ENCODE measurements at regions not wholly inside any gene's neighbourhood (a gene's known extent, or its start where the extent isn't known, plus 50 kb on each side); places are given as distances from the start of the nearest gene placed in this dataset.

DNA sequence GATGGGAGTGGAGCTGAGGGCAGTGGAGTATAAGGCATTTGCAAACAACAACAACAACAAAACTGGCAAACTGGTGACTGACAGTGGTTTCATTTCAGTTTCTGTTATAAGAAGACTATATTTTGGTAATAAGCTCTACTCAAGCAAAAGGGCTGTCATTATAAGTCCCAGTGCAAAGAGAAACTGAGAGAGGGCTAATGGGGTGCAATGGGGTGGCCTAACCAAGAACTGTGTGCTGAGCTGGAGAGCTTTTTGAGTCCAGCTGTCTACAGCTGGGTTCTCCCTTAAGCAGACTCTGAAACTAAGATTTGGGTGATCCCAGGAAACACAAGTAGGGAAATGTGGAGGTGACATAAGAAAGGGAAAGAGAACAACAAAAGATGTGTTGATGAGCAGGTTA lies 439.3 kb downstream of the ADRA2A start:
- no peak for DNase-seq

DNA sequence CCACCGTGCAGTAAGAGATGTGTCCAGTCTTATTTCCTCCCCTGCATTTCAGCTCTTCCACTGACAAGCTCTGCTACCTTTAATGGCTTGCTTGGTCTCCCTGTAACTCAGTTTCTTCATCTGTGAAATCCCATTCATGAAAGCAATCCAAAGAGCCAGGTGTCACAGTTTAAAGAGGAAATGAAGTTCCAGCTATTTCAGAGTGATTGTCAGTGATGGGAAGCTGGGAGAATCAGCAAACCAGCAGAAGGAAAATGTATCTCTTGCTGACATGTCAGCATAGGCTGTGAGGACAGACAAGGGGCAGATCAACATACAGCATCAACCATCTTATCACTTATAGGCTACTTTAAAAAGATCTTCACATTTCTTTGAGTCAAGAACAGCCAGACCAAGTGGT lies 445.3 kb downstream of the ADRA2A start:
- no peak for DNase-seq

DNA sequence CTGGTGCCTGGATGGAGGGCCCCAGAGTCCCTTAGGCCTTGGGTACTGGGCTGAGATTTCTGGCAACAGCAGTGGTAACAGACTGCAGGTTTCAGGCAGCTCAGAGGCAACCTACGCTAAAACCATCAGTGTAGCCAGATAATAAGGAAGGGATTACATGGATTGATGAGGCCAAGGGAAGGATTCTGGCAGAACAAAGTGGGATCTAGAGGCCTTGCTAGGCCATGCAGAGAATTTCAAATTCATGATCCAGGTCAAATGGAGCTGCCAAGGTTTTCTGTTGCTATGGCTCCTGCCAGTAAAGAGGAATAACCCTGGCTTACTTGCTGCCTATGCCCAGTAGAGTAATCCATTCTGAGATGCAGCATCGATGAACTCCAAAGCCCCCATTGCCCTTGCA lies 445.7 kb downstream of the ADRA2A start:
- DNase-seq: no peak

DNA sequence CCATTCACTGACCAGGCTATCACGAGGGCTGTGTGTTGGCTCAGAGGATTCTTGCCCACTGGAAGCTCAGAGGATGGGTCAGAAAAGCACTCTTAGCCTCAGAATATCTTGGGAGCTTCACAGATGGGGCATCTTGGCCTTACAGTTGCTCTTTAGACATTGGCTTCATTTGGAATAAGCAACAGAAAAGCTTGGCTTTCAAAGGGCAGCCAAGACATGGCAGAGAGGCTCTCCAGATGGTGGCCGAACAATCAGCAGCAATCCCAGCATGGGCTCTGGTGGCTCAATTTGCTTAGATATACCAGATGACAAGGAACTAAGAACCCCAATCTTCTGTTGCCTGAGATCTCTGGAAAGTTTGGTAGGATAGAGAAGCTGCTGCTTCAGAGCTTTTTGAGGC lies 446.2 kb downstream of the ADRA2A start:
- no peak for DNase-seq

DNA sequence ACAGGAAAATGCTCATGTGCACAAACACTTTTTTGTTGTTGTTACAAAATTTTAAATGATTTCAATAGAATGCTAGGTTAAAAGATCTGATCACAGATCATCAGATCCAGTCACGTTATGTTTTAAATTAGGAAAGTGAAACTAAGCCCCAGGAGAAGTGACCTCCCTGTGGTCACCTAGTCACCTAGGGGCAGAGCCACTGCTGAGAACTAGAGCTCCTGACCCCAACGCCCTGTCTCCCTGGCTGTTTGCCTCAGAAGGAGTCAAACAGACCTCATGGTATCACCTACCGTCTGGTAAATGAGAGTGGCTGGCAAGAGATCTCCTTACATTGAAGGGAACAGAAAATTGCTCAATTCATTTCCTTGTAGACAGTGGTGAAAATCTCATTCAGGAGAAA lies 447.3 kb downstream of the ADRA2A start:
- DNase-seq: no peak

DNA sequence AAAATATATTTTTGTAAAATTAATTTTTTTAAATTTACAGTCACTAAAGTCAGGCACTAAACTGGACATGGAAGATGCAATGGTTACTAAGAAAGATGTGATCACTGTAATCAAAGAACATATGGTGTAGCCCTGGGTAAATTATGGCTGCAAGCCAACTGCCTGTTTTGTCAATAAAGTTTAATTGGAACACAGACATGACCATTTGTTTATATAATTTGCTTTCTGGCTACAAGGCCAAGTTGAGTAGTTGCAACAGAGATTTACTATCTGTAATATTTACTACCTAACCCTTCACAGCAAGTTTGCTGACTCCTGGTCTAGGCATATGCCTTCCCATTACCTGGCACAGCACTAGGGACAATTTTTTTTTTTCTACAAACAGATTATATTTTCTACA lies 448.9 kb downstream of the ADRA2A start:
- no peak for DNase-seq

DNA sequence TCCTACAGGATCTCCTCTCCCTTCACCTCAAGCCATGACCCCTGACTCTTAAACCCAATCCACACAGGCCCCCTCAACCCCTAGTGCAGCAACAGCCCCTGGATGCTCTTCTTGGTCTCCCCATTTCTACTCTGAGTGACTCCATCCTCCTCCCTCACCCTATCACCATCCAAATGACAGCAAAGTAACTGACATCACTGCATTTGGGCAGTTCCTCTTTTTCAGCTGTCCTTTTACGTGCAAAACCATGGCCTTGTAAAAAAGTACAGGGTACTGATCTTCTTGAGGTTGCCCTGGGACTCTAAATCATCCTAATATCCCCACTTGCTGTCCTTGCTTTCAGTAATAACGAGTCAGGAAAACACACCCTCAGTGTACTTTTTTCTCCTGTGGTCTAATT lies 454.9 kb downstream of the ADRA2A start:
- no peak for DNase-seq

DNA sequence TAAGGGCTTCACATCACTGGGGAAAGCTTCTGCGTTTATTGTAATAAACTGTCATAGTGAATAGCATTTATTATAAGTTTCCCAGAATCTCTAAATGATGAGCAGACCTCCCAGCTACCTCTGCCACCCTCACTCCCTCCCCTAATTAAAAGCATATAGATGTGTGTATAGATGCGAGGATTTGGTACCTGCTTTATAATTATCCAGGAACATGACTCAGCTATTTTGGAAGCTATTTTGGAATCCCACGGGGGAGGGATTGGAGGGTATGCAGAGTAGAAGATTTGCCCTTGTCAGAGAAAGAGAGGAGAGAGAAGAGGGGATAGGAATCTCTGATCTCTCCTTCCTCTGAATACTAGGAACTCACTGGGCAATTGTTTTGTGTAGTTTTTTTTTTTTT lies 455.3 kb downstream of the ADRA2A start:
- DNase-seq: no peak

DNA sequence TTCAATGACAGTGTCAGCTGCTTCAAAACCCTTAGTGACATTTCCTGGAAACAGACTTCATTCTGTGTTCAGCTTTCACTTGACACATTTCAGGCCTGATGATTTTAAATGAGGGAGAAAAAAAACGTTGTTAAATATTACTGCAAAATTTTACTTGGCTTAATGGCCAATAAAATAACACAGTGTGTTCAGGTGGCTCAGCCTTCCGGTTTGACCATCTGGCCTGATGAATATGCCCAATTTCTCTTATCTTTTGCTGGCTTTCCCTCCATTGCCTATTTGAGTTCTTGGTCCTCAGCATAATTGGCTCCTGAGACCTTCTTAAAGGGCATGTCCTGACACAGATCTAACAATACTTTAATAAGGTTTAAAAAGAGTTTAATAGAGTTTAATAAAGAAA lies 462.4 kb downstream of the ADRA2A start:
- no peak for DNase-seq

DNA sequence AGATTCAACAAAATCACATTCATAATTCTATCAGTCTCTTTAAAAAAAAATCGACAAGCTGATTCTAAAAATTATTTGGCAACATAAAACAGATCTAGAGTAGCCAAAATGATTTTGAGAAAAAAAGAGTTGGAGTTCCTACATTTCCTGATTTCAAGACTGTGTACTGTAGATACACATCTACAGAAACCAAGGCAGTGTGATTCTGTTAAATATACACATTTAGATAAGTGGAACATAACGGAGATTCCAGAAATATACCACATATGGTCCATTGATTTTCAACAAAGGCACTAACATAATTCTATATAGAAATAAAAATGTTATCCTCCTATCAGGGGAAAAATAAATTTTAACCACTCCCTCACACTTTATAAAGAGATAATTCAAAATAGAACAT lies 467.0 kb downstream of the ADRA2A start:
- DNase-seq: no peak

DNA sequence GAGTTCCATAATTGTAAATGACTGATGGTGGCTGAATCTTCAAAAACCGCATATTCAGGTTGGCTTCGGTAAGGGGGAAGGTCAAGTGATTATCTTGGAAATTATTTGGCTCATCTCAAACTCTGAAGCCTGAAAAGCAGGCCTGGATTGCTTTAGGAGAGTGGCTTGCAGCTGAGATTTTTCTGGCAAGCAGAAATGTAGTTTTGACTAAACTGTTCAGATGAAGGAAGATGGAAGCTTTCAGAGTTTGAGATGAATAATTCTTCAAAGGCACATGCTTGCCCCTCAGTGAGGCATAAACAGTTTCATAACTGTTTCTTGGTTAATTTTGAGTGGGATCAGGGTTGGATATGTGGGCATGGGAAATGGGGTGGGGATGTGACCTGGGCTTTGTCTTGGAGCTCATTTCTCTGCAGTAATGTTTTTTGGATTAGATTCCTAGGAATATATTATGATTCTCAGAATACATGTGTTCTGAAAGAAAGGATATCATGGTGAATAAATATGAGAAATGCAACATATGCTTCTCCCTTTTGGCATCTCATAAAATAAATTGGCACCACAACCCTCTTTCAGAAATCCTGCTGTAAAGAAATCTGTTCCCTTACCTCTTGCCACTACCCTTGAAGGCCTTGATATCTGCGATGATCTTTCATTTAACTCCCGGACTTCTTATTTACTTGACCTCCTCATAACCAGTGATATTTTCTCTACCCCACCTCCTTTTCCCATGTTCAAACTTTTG lies 469.2 kb downstream of the ADRA2A start:
- DNase-seq: no peak

DNA sequence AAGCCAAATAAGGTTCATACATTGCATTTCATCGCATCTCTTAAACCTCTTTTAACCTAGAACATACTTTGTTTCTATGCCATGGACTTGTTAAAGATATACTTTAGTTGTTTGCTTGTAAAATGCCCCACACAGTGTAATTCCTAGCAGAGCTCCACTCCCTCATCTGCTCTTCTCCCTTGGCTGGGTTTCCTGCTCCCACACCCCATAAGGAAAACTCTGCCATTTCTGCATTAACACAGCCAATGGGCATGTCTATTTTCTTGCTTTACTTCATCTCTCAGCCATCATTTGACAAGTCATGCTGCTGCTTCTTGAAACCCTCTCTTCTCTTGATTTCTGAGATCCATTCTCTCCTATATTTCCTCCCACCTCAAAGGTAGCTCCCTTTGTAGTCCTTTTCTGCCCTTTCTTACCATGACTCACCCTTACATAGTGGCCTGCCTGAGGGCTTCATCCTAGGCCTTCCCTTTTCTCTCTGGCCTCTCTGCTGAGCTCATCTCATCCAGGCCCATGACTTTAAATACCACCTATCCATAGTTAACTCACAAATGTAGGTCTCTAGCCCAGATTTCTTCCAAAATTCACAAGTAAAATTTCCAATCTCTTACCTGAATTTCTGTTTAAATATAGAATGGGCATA lies 471.4 kb downstream of the ADRA2A start:
- no peak for DNase-seq

DNA sequence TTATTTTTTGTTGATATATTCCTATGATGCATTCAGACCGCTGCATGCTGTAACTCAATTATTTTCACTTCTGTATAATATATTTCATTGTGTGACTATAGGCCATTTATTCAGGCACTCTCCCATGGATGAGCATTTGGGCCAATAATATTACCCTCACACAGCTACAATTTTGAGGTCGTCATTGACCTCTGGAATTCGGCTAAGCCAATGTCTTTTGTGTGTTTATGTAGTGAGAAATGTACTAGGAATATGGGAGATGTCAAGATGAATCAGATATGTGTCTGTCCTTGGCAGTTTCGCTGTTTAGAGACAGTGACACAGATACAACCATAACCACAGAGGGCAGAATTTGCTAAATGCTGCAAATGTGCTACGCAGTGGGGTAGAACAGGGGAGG lies 474.2 kb downstream of the ADRA2A start:
- DNase-seq: no peak

DNA sequence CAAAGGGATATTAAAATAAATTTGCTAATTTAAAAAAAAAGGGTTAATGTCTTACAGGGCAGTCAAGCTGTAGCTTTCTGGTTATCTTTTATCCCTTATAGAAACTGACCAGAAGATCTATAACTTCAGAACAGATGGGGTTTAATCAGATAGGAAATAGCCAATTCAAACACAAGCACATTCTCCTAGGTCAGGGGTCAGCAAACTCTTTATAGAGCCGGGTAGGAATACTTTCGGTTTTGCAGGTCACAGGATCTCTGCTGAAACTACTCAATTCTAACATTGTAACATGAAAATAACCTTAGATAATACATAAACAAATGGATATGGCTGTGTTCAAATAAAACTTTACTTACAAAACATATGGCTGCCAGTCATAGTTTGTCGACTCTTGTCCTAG lies 479.8 kb downstream of the ADRA2A start:
- no peak for DNase-seq

DNA sequence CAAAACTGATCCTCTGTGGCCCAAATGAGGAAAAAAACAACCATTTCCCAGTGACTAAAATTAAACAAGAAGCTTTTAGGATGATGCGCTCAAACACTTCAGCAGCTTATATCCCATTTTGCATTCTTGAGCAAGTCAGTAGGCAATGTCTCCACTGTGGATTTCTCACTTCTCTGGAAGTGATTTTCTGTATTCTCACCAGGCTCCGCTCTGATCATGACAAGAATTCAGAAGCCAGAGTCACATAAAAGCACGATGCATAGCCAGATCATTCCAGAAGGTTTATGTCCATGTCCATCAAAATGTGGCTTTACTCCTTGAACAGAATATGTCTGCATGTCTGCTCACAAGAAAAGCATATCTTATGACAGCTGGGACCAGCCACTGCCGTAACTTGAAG lies 481.4 kb downstream of the ADRA2A start:
- no peak for DNase-seq

DNA sequence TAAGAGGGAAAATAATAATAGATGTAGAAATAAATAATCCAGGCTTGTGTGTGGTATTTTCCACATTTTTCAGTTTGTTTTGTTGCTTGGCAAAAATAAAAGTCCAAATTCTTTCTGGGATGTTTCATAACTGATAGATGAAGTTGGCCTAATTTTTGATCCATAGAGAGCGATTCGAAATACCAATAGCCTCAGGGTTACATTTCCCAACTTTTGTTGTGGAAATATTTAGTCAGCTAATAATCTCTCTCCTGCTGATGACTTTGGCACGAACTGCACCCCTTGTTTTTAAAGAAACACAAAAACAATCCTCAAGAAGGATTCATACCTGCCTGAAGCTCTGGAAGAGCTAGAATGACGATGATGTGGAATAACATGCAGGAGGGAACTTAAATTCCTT lies 483.2 kb downstream of the ADRA2A start:
- DNase-seq: no peak

DNA sequence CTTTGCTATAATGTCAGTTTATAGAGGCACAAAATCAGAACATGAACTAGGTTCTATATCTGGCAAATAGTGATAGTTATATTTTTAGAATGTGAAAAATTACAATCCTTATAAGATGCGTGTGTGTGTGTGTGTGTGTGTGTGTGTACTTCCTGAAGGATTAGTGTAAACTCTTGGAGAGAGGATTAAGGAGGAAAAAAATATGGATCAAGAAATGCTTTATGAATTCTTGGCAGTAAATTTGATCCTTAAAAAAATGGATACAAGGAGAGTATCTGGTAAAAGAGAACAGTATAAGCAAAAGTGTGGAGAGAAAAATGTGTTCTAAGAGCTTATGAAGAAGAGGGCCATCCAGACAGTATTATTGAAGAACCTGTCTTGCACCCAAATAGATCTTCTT lies 484.3 kb downstream of the ADRA2A start:
- DNase-seq: no peak

DNA sequence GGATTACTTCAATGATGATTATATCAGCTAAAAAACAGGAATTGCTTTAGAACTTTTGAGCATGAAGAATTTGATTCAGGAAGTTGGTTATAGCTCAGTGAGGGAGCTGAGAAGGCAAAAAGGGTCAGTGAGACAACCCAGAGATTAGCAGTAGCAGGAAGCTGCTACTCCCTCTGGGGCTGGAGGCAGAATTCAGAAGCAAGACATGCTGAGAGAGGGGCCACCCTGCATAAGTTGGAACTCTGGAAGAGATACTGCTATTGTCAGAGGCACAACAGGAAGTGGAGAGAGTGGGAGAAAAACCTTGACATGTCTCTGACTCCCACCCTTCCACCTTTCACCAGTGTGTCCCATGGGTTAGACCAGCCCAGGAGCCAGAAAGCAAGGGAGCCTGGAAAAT lies 488.7 kb downstream of the ADRA2A start:
- DNase-seq: no peak

DNA sequence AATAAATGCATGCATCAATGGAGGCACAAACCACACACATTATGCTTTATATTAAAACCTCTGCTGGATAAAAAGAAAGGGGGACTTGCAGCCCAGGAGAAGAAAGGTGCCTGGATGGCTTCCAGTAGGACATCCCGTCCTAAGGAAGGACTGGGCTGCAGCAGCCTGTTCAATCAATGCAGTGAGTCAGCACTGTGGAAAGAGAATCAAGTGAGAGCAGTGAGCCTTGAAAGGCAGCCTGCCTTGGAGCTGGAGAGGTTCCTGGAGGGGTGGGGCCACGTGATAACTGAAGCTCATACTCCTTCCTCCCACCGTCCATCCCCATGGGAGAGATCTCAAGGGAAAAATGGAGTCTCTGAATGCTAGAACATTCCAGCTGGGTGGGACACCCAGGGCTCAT lies 501.2 kb downstream of the ADRA2A start:
- no peak for DNase-seq

DNA sequence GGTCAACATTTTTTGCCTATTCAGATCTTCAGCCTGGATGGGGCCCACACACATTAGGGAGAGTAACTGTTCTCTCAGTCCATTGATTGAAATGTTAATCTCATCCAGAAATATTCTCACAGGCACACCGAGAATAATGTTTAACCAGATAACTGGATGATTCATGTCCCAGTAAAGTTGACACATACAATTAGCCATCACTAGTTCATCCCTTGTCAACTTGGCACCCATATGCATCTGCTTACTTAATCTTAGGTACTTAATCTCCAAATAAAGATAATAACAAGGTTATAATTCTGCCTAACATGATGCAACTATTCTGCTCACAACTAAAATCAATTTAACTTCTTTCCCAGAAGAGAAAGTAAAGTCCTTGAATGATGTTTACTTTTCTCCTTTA lies 502.6 kb downstream of the ADRA2A start:
- DNase-seq: no peak

DNA sequence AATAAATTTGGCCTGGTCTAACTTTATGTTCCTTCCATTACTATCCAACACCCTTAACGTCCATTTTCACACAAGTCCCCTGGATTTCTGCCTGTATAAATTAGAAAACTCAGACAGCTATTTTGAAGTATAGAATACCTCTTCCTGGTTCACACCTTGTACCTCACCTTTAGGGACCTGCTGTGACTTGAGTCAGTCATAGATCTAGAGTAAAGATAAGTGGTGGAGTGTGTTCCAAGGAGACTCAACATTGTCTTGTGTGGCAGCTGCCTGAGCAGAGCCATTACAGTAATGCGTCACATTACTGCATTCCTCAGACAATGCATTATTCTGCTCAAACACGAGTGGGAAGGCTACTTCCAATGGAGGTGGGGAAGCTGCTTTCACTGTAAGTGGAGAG lies 513.9 kb downstream of the ADRA2A start:
- no peak for DNase-seq

DNA sequence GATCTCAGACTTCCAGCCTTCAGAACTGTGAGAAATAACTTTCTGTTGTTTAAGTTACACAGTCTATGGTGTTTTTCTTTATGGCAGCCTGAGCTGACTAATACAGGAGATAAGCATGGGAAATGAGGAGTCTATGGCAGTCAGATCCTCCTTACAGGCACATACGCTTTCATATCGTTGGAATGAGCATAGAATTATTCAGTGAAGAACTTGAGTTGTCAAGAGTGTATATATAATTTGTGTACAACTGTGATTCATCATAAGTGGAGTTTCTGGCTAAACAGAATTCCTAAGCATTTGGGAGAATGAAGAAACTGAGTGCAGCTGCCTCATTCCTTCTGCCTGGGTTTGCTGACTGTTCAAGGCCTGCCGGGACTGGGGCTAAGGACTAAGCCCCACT lies 516.7 kb downstream of the ADRA2A start:
- no peak for DNase-seq

DNA sequence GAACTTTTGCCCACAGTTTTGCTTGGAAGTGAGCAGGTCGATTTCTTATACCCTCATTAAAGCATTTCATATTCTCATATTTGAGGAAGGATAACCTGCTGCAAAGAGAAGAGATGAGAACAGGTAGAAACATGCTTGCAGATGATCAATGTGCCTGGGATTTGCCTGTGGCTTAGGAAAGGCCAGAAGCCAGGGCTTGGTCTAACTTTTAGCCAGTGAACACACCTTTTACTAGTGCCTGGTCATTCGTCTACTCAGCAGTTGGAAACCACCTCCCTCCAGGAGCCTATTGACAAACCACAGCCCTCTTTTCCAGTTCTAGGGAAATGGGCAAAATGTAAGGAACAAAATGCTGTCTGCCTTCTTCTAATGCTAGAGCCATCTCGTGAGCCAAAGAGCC lies 518.3 kb downstream of the ADRA2A start:
- DNase-seq: no peak

DNA sequence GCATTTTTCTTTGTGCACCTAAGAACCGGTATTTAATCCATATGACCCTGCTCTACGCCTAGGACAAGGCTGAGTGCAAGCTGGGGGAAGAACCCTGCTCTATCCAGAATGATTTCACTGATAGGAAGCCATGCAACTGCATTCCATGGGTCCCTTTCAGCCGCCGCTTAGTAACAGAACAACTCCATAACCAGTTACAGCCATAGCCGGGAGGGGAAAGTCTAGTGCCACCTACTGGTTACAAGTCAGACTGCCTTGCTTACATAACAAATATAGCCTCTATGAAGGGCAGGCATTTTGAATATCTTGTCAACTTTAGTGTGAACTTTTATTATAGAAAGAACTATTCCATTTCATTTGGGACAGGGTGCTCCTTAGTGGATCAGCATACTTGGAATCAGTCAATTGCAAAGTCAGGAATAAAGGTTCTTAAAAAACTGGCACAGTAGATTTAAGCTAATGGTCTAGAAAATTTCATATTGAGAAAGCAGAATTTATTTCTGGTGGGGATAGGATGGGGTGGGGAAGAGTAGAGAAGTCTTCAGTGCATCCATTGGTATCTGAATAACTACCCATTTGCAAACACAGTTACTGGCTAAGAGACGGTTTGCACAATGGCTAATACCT lies 521.7 kb downstream of the ADRA2A start:
- DNase-seq: peak; percentile 33

DNA sequence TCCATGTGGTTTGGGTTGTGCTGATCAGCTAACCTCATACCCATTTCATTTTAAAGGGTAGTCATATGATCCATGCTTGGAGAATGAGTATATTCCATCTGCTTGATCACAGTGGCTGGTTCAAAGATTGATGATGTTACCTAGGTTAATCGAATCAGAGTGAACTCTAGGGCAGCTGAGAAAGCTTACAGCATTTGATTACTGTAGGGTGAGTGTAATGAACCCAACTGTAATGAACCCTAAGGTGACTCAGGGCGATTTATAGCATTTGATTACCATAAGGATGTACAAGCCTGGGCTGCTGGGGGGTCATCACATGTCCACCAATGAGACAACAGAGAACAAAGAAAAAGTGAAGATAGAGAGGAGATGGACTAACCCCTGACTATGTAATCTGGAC lies 523.1 kb downstream of the ADRA2A start:
- no peak for DNase-seq

Data from activated naive CD4-positive, alpha-beta T cell treated with Interleukin-2 at 50 U/mL for 16 hours (primary cell).